SK-N-SH (cell line): ENCODE measurements at regions not wholly inside any gene's neighbourhood (a gene's known extent, or its start where the extent isn't known, plus 50 kb on each side); places are given as distances from the start of the nearest gene placed in this dataset.
"Not testable (repeated sequence)": the region's sequence is repeated elsewhere in the genome, so short reads cannot be mapped to it uniquely, and the experiment has no call there.

Source experiments
- EP300 ChIP-seq, 2 experiments: IDR thresholded peaks; 2 replicates each; pipeline versions ENCODE4 v1.4.0 to v1.6.1; 2012; ENCODE audit warnings: borderline replicate concordance in 1 of 2, low read depth in 1 of 2, low read length in 1 of 2
- FOXM1 ChIP-seq: IDR thresholded peaks from 2 replicates; pipeline ENCODE4 v1.4.0; 2012; ENCODE audit warnings: low read depth, mild to moderate bottlenecking
- GABPA ChIP-seq: IDR thresholded peaks from 2 replicates; pipeline ENCODE4 v1.4.0; 2012; ENCODE audit warnings: low read depth, mild to moderate bottlenecking
- RAD21 ChIP-seq: IDR thresholded peaks from 2 replicates; pipeline ENCODE4 v1.6.1; 2012; ENCODE audit warnings: mild to moderate bottlenecking, low read length
- SMC3 ChIP-seq: IDR thresholded peaks from 2 replicates; pipeline ENCODE4 v1.6.1; 2012; ENCODE audit warnings: low read depth, low read length, improper control_type of control experiment
- TAF1 ChIP-seq: IDR thresholded peaks from 2 replicates; pipeline ENCODE4 v1.6.1; 2012; ENCODE audit warnings: low read depth, mild to moderate bottlenecking, low read length, moderate library complexity, borderline replicate concordance
- USF1 ChIP-seq: IDR thresholded peaks from 2 replicates; pipeline ENCODE4 v1.4.0; 2012; ENCODE audit warnings: low read depth, borderline replicate concordance
- ZBTB33 ChIP-seq: IDR thresholded peaks from 2 replicates; pipeline ENCODE4 v1.4.0; 2012; ENCODE audit warnings: low read depth, borderline replicate concordance
- TF ChIP-seq, protein P1 (sequence below): fragments of 200-600 bp; sonication (generic); IDR thresholded peaks from 2 replicates; pipeline ENCODE4 v1.6.1; 2017; ENCODE audit warnings: antibody characterized with exemption, mild to moderate bottlenecking, moderate library complexity

- not testable (repeated sequence) for TF ChIP-seq TAF1; FOXM1; SMC3; RAD21; ZBTB33; USF1; GABPA; EP300 (IDR thresholded peaks at IDR 0.05; ENCODE audit: borderline replicate concordance in 1 of 2, low read depth in 1 of 2, low read length in 1 of 2)
- TF ChIP-seq, protein P1, sequence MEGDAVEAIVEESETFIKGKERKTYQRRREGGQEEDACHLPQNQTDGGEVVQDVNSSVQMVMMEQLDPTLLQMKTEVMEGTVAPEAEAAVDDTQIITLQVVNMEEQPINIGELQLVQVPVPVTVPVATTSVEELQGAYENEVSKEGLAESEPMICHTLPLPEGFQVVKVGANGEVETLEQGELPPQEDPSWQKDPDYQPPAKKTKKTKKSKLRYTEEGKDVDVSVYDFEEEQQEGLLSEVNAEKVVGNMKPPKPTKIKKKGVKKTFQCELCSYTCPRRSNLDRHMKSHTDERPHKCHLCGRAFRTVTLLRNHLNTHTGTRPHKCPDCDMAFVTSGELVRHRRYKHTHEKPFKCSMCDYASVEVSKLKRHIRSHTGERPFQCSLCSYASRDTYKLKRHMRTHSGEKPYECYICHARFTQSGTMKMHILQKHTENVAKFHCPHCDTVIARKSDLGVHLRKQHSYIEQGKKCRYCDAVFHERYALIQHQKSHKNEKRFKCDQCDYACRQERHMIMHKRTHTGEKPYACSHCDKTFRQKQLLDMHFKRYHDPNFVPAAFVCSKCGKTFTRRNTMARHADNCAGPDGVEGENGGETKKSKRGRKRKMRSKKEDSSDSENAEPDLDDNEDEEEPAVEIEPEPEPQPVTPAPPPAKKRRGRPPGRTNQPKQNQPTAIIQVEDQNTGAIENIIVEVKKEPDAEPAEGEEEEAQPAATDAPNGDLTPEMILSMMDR: not testable (repeated sequence)
Measured at GRCh38 chr5:21535114-21535513, 1318.0 kb downstream of the CDH12 start.
